Right ventricle myocardium inferior (tissue), 1 donor: ENCODE measurements at regions not wholly inside any gene's neighbourhood (a gene's known extent, or its start where the extent isn't known, plus 50 kb on each side); places are given as distances from the start of the nearest gene placed in this dataset.
"Not testable (repeated sequence)": the region's sequence is repeated elsewhere in the genome, so short reads cannot be mapped to it uniquely, and the experiment has no call there.

ENCODE experiments used
- ATAC-seq: fragments of 200-7000 bp; cut with Tn5 transposase; one replicate; pipeline ENCODE4 v1.9.1; 2020; ENCODE audit warnings: mild to moderate bottlenecking, moderate library complexity
- DNase-seq: peaks from one replicate; pipeline ENCODE4 v3.0.0; 2021; ENCODE audit errors: missing footprints
- intact Hi-C: fragments of 100-400 bp; cut with DNase I; formaldehyde crosslinking; loops from one replicate; pipeline ENCODE4 v1.11.0; 2022
- donor health status: DM: no; HTN: yes; CAD: no; lungs with severe emphysema.

DNA sequence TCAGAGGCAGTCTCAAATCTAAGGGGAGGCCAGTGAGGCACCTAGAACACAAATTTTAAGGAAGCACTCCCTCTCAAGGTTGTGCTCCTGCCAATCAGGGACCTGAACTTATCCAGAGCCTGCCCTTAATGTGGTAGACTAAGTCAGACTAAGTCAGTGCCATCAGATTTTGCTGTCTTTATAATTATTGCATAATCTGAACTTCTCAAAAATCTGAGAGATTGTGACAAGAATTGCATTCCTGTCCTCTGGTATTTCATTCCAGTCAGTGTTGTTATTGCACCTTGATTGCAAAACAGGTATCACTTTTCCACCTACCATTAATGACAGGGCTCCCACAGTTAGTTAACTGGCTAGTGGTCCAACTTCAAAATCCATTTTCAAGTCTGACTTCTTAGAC lies 197.1 kb upstream of the HCN1 start:
- no peak for ATAC-seq
- intact Hi-C loops = no loop called here
- DNase-seq = no peak

DNA sequence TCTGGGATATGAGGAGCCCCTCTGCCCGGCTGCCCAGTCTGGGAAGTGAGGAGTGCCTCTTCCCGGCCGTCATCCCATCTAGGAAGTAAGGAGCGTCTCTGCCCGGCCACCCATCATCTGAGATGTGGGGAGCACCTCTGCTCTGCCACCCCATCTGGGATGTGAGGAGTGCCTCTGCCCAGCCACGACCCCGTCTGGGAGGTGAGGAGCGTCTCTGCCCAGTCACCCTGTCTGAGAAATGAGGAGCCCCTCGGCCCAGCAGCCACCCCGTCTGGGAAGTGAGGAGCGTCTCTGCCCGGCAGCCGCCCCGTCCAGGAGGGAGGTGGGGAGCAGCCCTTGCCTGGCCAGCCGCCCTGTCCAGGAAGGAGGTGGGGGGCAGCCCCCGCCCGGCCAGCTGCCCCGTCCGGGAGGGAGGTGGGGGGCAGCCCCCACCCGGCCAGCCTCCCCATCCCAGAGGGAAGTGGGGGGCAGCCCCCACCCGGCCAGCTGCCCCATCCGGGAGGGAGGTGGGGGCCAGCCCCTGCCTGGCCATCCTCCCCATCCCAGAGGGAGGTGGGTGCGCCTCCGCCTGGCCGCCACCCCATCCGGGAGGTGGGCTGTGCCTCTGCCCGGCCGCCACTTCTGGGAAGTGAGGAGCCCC lies 194.4 kb upstream of the HCN1 start:
- not testable (repeated sequence) for ATAC-seq, DNase-seq

GRCh38 chr5:45862763-45863162 lies 166.6 kb upstream of the HCN1 start:
- intact Hi-C loops = no loop called here
- no peak for DNase-seq
- no peak for ATAC-seq

More for the DNA sequence above, 194.4 kb upstream of the HCN1 start:
- intact Hi-C loops = not testable (repeated sequence)

GRCh38 chr5:45847877-45848276 lies 151.7 kb upstream of the HCN1 start:
- ATAC-seq (no peak), DNase-seq (no peak)
- intact Hi-C loops = no loop called here

GRCh38 chr5:45826055-45826454 lies 129.9 kb upstream of the HCN1 start:
- ATAC-seq (no peak), DNase-seq (no peak)
- intact Hi-C loops = no loop called here

GRCh38 chr5:45800331-45800730 lies 104.2 kb upstream of the HCN1 start:
- DNase-seq = peak; percentile 53
- intact Hi-C loops = no loop called here
- no peak for ATAC-seq

- intact Hi-C loops = no loop called here
- ATAC-seq (no peak), DNase-seq (no peak)
Observed at GRCh38 chr5:45799388-45799787, 103.2 kb upstream of the HCN1 start.

DNA sequence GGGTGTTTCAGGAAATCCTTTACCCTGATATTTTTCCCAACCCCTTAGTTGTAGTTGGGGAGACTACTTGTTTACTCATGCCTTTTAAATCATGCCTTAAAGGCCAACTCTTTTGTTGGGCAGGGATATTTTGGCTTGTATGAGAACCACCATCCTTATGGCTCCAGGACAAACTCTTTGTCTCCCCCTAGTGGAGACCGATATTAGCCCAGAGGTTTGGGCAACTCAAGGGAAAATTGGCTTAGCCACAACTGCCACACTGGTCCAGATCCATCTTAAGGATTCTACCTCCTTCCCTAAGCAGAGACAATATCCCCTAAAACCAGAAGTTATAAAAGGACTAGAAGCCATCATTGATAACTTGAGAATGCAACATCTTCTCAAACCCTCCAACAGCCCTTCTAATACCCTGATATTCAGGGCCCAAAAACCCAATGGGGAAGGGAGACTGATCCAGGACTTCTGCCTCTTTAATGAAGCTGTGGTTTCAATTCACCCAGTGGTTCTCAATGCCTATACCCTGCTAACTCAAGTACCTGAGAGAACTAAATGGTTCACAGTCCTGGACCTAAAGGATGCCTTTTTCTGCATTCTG lies 100.9 kb upstream of the HCN1 start:
- no peak for ATAC-seq
- no peak for DNase-seq
- intact Hi-C loops = no loop called here

GRCh38 chr5:45795458-45795857 lies 99.3 kb upstream of the HCN1 start:
- ATAC-seq (no peak), DNase-seq (no peak)
- intact Hi-C loops = no loop called here

DNA sequence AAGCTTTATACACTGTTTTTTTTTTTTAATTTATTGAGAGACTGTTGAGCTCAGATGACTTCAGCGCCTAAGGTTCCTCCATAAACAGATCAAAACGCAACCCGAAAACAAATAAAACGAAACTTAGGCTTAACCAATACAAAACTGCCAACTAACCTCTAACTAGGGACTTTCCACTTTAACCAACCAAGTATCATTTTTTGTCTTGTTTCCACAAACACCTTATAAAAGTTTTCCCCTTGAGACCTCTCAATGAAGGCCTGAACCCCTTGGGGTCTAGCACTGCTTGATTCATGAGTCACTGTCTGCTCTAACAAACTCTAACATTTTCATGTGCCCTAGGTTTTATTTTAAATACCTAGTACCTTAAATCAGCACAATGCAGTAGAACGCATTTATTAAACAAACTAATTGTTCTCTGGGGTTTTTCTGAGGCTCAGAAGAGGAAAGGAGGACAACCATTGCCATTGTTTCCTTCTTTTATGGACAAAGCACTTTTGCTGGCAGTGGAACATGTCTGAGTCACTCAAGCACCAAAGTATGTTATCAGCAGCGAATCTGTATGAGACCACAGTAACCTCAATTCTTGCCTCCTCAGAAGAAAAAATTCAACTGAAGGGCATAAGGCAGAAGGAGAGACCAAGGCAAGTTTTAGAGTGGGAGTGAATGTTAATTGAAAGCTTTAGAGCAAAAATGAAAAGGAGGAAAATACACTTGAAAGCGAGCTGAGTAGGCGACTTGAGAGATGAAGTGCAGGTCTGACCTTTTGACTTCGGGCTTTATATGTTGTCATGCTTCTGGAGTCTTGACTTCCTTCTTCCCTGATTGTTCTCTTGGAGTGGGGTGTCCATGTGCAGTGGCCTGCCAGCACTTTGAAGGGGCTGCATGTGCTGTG lies 97.7 kb upstream of the HCN1 start:
- ATAC-seq = no peak
- intact Hi-C loops = no loop called here
- no peak for DNase-seq

DNA sequence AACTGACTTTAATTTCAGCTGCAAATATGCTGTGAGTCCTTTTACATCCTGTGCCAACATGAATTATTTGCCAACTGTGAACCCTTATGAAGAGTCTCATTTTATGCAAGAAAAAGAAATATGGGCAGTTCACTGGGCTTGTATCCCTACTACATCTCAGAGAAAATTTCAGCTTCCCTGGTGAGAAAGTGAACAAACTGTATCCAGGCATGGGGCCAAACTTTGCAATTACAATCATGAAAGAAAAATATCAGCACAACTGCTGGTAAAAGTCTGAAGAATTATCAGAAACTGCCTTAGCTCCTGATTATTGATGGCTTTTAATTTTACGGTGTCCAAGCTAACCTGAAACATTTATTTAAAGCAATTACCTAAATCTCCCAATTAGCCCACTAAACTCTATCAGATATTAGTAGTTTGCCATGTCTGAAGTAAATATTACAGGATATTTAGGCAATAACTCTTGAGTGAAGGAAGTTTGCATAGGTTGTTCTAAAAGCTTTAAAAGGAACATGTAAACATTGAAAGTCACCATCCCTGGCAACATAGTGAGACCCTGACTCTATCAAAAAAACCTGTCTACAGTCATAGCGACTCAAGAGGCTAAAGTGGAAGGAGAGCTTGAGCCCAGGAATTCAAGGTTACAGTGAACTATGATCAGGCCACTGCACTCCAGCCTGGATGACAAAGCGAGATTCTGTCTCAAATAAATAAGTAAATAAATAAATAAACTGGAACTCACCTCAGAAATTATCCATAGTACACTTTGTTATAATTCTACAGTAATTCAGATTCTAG lies 83.9 kb upstream of the HCN1 start:
- intact Hi-C loops = no loop called here
- ATAC-seq = no peak
- no peak for DNase-seq

DNA sequence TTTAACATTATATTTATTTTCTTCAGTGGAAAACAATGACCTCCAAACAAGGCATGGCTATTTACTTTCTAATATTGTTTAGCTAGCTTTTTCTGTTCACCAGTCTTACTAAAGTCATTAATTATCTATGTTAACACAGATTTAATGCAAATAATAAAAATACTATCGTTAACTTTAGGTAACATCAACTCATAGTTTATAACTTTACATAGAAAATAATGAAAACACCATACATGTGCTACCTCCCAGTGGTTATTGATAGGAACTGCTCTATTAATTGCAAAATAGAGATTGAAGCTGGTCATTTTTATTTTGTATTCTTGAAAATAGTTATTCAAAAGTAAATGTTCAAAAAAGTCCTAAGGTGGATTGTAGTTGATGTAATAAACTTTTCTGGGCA lies 78.3 kb upstream of the HCN1 start:
- no peak for ATAC-seq
- intact Hi-C loops = loop anchor here (5.0 kb wide), 1 partner anchor 822 kb away; no protein-coding TSS in a partner anchor
- no peak for DNase-seq

DNA sequence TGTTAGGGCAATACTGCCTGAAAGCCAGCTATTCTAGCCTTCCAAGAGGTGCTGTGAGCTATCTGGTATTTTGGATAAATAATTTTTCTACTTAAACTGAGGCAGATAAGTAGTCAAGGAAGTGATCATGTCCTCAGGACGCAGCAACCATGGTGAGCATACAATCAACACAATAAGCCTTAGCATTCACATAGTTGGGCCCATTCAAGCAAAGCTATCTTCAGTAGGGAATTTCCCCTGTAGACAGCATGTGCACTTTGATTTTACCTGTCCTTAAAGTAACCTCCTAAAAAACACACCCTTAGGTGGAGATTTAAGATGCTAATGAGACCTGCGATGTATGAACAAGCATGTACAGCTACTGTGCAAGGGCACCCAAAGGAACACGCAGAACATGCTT lies 76.2 kb upstream of the HCN1 start:
- DNase-seq (no peak), ATAC-seq (no peak)
- intact Hi-C loops = loop anchor here (5.0 kb wide), 1 partner anchor 820 kb away; no protein-coding TSS in a partner anchor

DNA sequence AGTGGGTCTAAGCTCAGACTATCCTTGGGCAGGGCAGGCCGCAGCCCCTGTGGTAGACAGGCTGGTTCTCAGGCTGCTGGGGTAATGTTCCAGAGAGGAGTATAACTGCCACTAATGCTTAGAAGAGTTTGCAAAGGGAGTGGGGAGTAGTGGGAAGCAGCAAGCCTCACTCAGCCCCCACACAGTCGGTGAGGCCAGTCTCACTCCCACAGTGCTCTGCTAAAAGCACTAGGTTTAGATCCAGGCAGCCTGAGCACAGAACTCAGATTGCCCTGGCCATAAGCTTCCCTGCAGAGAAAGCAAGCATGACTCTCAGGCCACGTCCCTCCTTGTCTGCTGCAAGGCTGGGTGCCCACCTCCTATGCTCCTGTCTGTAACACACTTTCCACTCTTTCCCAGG lies 69.4 kb upstream of the HCN1 start:
- intact Hi-C loops = no loop called here
- ATAC-seq (no peak), DNase-seq (no peak)

DNA sequence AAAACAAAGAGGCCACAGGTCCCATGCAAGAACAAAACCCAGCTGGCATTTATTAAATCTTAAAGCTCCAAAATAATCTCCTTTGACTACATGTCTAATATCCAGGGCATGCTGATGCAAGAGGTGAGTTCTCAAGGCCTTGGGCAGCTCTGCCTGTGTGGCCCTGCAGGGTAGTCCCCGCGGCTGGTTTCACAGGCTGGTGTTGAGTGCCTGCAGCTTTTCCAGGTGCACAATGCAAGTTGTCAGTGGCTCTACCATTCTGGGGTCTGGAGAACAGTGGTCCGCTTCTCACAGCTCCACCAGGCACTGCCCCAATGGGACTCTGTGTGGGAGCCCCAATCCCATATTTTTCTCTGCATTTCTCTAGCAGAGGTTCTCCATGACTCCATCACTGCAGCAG lies 54.4 kb upstream of the HCN1 start:
- intact Hi-C loops = no loop called here
- ATAC-seq (no peak), DNase-seq (no peak)

DNA sequence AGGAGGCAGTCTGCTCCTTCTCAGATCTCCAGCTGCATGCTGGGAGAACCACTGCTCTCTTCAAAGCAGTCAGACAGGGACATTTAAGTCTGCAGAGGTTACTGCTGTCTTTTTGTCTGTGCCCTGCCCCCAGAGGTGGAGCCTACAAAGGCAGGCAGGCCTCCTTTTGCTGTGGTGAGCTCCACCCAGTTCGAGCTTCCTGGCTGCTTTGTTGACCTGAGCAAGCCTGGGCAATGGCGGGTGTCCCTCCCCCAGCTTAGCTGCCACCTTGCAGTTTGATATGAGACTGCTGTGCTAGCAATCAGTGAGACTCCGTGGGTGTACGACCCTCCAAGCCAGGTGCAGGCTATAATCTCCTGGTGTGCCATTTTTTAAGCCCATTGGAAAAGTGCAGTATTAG lies 52.3 kb upstream of the HCN1 start:
- DNase-seq, intact Hi-C loops, ATAC-seq: not testable (repeated sequence)
